Ectodermal cell (in vitro differentiated cells): ENCODE measurements at regions not wholly inside any gene's neighbourhood (a gene's known extent, or its start where the extent isn't known, plus 50 kb on each side); places are given as distances from the start of the nearest gene placed in this dataset.

ENCODE experiments used
- H3K27ac ChIP-seq: 2 replicates; pipeline ENCODE4 v1.7.0; 2013; ENCODE audit warnings: mild to moderate bottlenecking, low read depth, low read length; ENCODE audit not compliant: insufficient read depth, poor library complexity, severe bottlenecking
- H3K27me3 ChIP-seq: 2 replicates; pipeline ENCODE4 v1.7.0; 2013; ENCODE audit warnings: mild to moderate bottlenecking, low read length; ENCODE audit not compliant: insufficient read depth, control insufficient read depth, poor library complexity, severe bottlenecking
- H3K36me3 ChIP-seq: one replicate; pipeline ENCODE4 v1.7.0; 2013; ENCODE audit warnings: low read length; ENCODE audit not compliant: control insufficient read depth, insufficient read depth
- H3K4me1 ChIP-seq: one replicate; pipeline ENCODE4 v1.7.0; 2013; ENCODE audit warnings: low read length; ENCODE audit not compliant: control insufficient read depth, insufficient read depth
- H3K4me3 ChIP-seq: 2 replicates; pipeline ENCODE4 v1.7.0; 2013; ENCODE audit warnings: low read depth, low read length, control low read depth; ENCODE audit not compliant: insufficient read depth
- H3K9me3 ChIP-seq: 2 replicates; pipeline ENCODE4 v1.7.0; 2013; ENCODE audit warnings: mild to moderate bottlenecking, low read length, moderate library complexity; ENCODE audit not compliant: control insufficient read depth
- WGBS, 2 experiments: methylation state at CpG; one replicate each; pipeline ENCODE4 v1.1.7; 2013; ENCODE audit warnings: missing lambda C conversion rate in 2 of 2; 5-methylcytosine and 5-hydroxymethylcytosine counted together

- Histone ChIP-seq H3K36me3 (no peaks in the 10 kb centered on the region), H3K9me3 (no peaks in the 10 kb centered on the region), H3K4me1 (no peaks in the 10 kb centered on the region), H3K27me3 (no peaks in the 10 kb centered on the region), H3K4me3 (no peak overlapping the region), H3K27ac (no peak overlapping the region)
- 70 to 77% methylated on average over 1 of the region's 1 CpG for WGBS, 2 experiments
Measured at GRCh38 chr12:58364389-58365086, 423.2 kb downstream of the ATP23 start.

- Histone ChIP-seq H3K4me3 (no peak overlapping the region), H3K4me1 (no peaks in the 10 kb centered on the region)
- WGBS, 2 experiments: 92 to 100% methylated on average over 1 of the region's 1 CpG
Measured at GRCh38 chr12:58365087-58365390, 423.7 kb downstream of the ATP23 start.

GRCh38 chr12:58367041-58367440 lies 425.7 kb downstream of the ATP23 start:
- 93 to 94% methylated on average over 3 of the region's 3 CpGs for WGBS, 2 experiments
- H3K9me3 ChIP-seq: no peaks in the 10 kb centered on the region
- H3K27ac ChIP-seq: no peak overlapping the region
- no peaks in the 10 kb centered on the region for H3K27me3 ChIP-seq
- no peak overlapping the region for H3K4me3 ChIP-seq
- no peaks in the 10 kb centered on the region for H3K4me1 ChIP-seq
- H3K36me3 ChIP-seq: no peaks in the 10 kb centered on the region

More at GRCh38 chr12:58365087-58365390, 423.7 kb downstream of the ATP23 start:
- Histone ChIP-seq H3K36me3 (no peaks in the 10 kb centered on the region), H3K9me3 (no peaks in the 10 kb centered on the region), H3K27ac (no peak overlapping the region), H3K27me3 (no peaks in the 10 kb centered on the region)

GRCh38 chr12:58368001-58368400 lies 426.6 kb downstream of the ATP23 start:
- Histone ChIP-seq H3K4me3 (no peak overlapping the region), H3K9me3 (no peaks in the 10 kb centered on the region), H3K27ac (no peak overlapping the region), H3K4me1 (no peaks in the 10 kb centered on the region), H3K36me3 (no peaks in the 10 kb centered on the region), H3K27me3 (no peaks in the 10 kb centered on the region)

GRCh38 chr12:58369576-58369975 lies 428.2 kb downstream of the ATP23 start:
- Histone ChIP-seq H3K4me3 (no peak overlapping the region), H3K9me3 (no peaks in the 10 kb centered on the region), H3K4me1 (no peaks in the 10 kb centered on the region), H3K27me3 (no peaks in the 10 kb centered on the region), H3K27ac (no peak overlapping the region), H3K36me3 (no peaks in the 10 kb centered on the region)
- WGBS, 2 experiments: 65 to 83% methylated on average over 2 to 3 of the region's 3 CpGs

GRCh38 chr12:58372298-58372697 lies 430.9 kb downstream of the ATP23 start:
- 95 to 99% methylated on average over 3 of the region's 3 CpGs for WGBS, 2 experiments
- Histone ChIP-seq H3K4me1 (no peaks in the 10 kb centered on the region), H3K27ac (no peak overlapping the region), H3K36me3 (no peaks in the 10 kb centered on the region), H3K9me3 (no peaks in the 10 kb centered on the region), H3K4me3 (no peak overlapping the region), H3K27me3 (no peaks in the 10 kb centered on the region)

- WGBS, 2 experiments: 56 to 71% methylated on average over 2 of the region's 2 CpGs
- no peaks in the 10 kb centered on the region for H3K4me1 ChIP-seq
- H3K27me3 ChIP-seq: no peaks in the 10 kb centered on the region
- H3K36me3 ChIP-seq: no peaks in the 10 kb centered on the region
- no peak overlapping the region for H3K4me3 ChIP-seq
- no peak overlapping the region for H3K27ac ChIP-seq
- no peaks in the 10 kb centered on the region for H3K9me3 ChIP-seq
Measured at GRCh38 chr12:58378028-58378427, 436.7 kb downstream of the ATP23 start.

GRCh38 chr12:58381546-58381945 lies 440.2 kb downstream of the ATP23 start:
- H3K27me3 ChIP-seq: no peaks in the 10 kb centered on the region
- no peaks in the 10 kb centered on the region for H3K36me3 ChIP-seq
- no peak overlapping the region for H3K27ac ChIP-seq
- H3K4me3 ChIP-seq: no peak overlapping the region
- no peaks in the 10 kb centered on the region for H3K9me3 ChIP-seq
- 93 to 98% methylated on average over 6 of the region's 6 CpGs for WGBS, 2 experiments
- H3K4me1 ChIP-seq: no peaks in the 10 kb centered on the region

GRCh38 chr12:58384196-58384595 lies 442.8 kb downstream of the ATP23 start:
- Histone ChIP-seq H3K4me1 (no peaks in the 10 kb centered on the region), H3K4me3 (no peak overlapping the region), H3K9me3 (no peaks in the 10 kb centered on the region), H3K27me3 (no peaks in the 10 kb centered on the region), H3K27ac (no peak overlapping the region), H3K36me3 (no peaks in the 10 kb centered on the region)
- 89 to 98% methylated on average over 1 of the region's 1 CpG for WGBS, 2 experiments

- Histone ChIP-seq H3K4me1 (no peaks in the 10 kb centered on the region), H3K4me3 (no peak overlapping the region), H3K27me3 (no peaks in the 10 kb centered on the region), H3K36me3 (no peaks in the 10 kb centered on the region), H3K9me3 (no peaks in the 10 kb centered on the region), H3K27ac (no peak overlapping the region)
- 96 to 98% methylated on average over 2 of the region's 2 CpGs for WGBS, 2 experiments
Measured at GRCh38 chr12:58386136-58386535, 444.8 kb downstream of the ATP23 start.

- no peak overlapping the region for H3K27ac ChIP-seq
- no peaks in the 10 kb centered on the region for H3K36me3 ChIP-seq
- no peaks in the 10 kb centered on the region for H3K9me3 ChIP-seq
- no peaks in the 10 kb centered on the region for H3K4me1 ChIP-seq
- H3K27me3 ChIP-seq: no peaks in the 10 kb centered on the region
- WGBS, 2 experiments: 94 to 96% methylated on average over 1 to 2 of the region's 2 CpGs
- no peak overlapping the region for H3K4me3 ChIP-seq
Measured at GRCh38 chr12:58387199-58387598, 445.8 kb downstream of the ATP23 start.
